Heart left ventricle (tissue), 16 donors: ENCODE measurements at regions not wholly inside any gene's neighbourhood (a gene's known extent, or its start where the extent isn't known, plus 50 kb on each side); places are given as distances from the start of the nearest gene placed in this dataset.

Experiments
- ATAC-seq, 4 donors: fragments of 200-7000 bp; cut with Tn5 transposase; one replicate each; pipeline ENCODE4 v1.9.1; 2020 to 2022; ENCODE audit warnings: moderate library complexity in 4 of 4, mild to moderate bottlenecking in 3 of 4, moderate number of reproducible peaks in 1 of 4
- DNase-seq, 5 donors: peaks; one replicate each; pipeline ENCODE4 v3.0.0-alpha.2; 2020
- H3K27ac ChIP-seq, 12 donors: fragments of 200-600 bp; sonication (generic) in 4 of 12; one replicate each; pipeline versions ENCODE4 v1.5.0 to v1.8.0; 2016 to 2022; ENCODE audit warnings: mild to moderate bottlenecking in 2 of 12
- H3K27me3 ChIP-seq, 9 donors: fragments of 200-600 bp; sonication (generic) in 2 of 9; one replicate each; pipeline versions ENCODE4 v1.5.1 to v1.8.0; 2016 to 2022; ENCODE audit warnings: mild to moderate bottlenecking in 3 of 9
- H3K36me3 ChIP-seq, 9 donors: fragments of 200-600 bp; sonication (generic) in 2 of 9; one replicate each; pipeline versions ENCODE4 v1.5.0 to v1.8.0; 2018 to 2022; ENCODE audit warnings: mild to moderate bottlenecking in 2 of 9
- H3K4me1 ChIP-seq, 12 donors: fragments of 200-600 bp; sonication (generic) in 4 of 12; one replicate each; pipeline versions ENCODE4 v1.5.0 to v1.8.0; 2016 to 2022; ENCODE audit warnings: mild to moderate bottlenecking in 3 of 12
- H3K4me3 ChIP-seq, 12 donors: fragments of 200-600 bp; sonication (generic) in 4 of 12; one replicate each; pipeline versions ENCODE4 v1.5.0 to v1.8.0; 2017 to 2022; ENCODE audit warnings: mild to moderate bottlenecking in 9 of 12, moderate library complexity in 4 of 12
- H3K9me3 ChIP-seq, 12 donors: fragments of 200-600 bp; sonication (generic) in 4 of 12; one replicate each; pipeline versions ENCODE4 v1.5.0 to v1.8.0; 2016 to 2022; ENCODE audit warnings: mild to moderate bottlenecking in 1 of 12
- CTCF ChIP-seq, 12 donors: fragments of 200-600 bp; sonication (generic) in 4 of 12; IDR thresholded peaks; one replicate each; pipeline versions ENCODE4 v1.5.0 to v1.8.0; 2018 to 2022; ENCODE audit warnings: antibody characterized with exemption in 12 of 12, mild to moderate bottlenecking in 5 of 12
- POLR2A ChIP-seq, 2 donors: fragments of 450-650 bp; IDR thresholded peaks; one replicate each; pipeline ENCODE4 v1.6.1; 2017; ENCODE audit warnings: antibody characterized with exemption in 2 of 2, mild to moderate bottlenecking in 2 of 2, moderate library complexity in 2 of 2
- WGBS, 4 donors: extraction: QIAGEN DNeasy Blood & Tissue Kit in 2 of 4; methylation state at CpG; one replicate each; pipeline versions ENCODE4 v1.1.5 to v1.1.7; 2013 to 2018; 5-methylcytosine and 5-hydroxymethylcytosine counted together
- intact Hi-C, 10 donors: fragments of 100-400 bp; cut with DNase I; formaldehyde crosslinking; loops; one replicate each; pipeline versions ENCODE4 v1.11.1 to v1.14.2; 2022
- donor health status: ischemic (EF 13 %, LVEDD 7.1; RV severe dilation, severe dysfunction).
- donor health status: healthy with polysubstance abuse.
- donor health status: DM: no; HTN: yes; CAD: no.
- donor health status: DM: no; HTN: no; CAD: no.
- donor health status: ischemic (EF 25% LVEDD 6.9; RV normal size, moderate dysfunction).
- donor health status: ischemic (EF 25% LVEDD 5.7; RV mildly dilated, moderate dysfunction).
- donor health status: healthy.
- donor health status: DM: yes; HTN: yes; CAD: no.
- donor health status: ischemic (EF 35%, LVEDD 5.7; RV mildly dilated, moderate dysfunction).
- donor health status: nonischemic (EF 11% LVEDD 7.7; RV severe dilation, severe dysfunction).
- donor health status: DM: yes; HTN: yes; CAD: no.
- donor health status: PGD.
- donor health status: ischemic (EF 29% LVEDD 5.4; RV normal size, mild dysfunction).
- donor health status: nonischemic (EF 23%, LVEDD 6.1; RV moderate dilation, normal function).

GRCh38 chr14:79949906-79950305 is 261.4 kb downstream of the DIO2 start:
- no peaks in the 10 kb centered on the region for H3K36me3 ChIP-seq
- TF ChIP-seq CTCF (IDR thresholded peaks at IDR 0.05) (no peak), POLR2A (IDR thresholded peaks at IDR 0.05) (no peak)
- intact Hi-C loops, result no loop called here
- no peaks in the 10 kb centered on the region for H3K27me3 ChIP-seq
- H3K4me3 ChIP-seq, result no peak overlapping the region
- no peak for DNase-seq
- H3K4me1 ChIP-seq, result no peaks in the 10 kb centered on the region
- H3K27ac ChIP-seq, result no peak overlapping the region
- ATAC-seq, result no peak
- peaks cover 0 to 18% (median 3%) of the 10 kb centered on the region in 12 donors for H3K9me3 ChIP-seq

GRCh38 chr14:79947440-79948054 is 263.8 kb downstream of the DIO2 start:
- Histone ChIP-seq H3K27me3 (no peaks in the 10 kb centered on the region), H3K9me3 (no peaks in the 10 kb centered on the region), H3K36me3 (no peaks in the 10 kb centered on the region), H3K27ac (no peak overlapping the region), H3K4me1 (no peaks in the 10 kb centered on the region), H3K4me3 (no peak overlapping the region)
- ATAC-seq (no peak), DNase-seq (no peak)
- intact Hi-C loops, result no loop called here
- WGBS, 4 donors, result 74 to 84% (median 79%) methylated on average over 2 of the region's 2 CpGs
- TF ChIP-seq POLR2A (IDR thresholded peaks at IDR 0.05), result no peak

GRCh38 chr14:79939235-79939634 is 272.1 kb downstream of the DIO2 start:
- H3K36me3 ChIP-seq, result no peaks in the 10 kb centered on the region
- intact Hi-C loops, result no loop called here
- no peaks in the 10 kb centered on the region for H3K27me3 ChIP-seq
- WGBS, 4 donors, result 78 to 83% (median 81%) methylated on average over 6 of the region's 6 CpGs
- ATAC-seq, result no peak
- DNase-seq, result no peak
- no peak for TF ChIP-seq POLR2A (IDR thresholded peaks at IDR 0.05)
- no peak for TF ChIP-seq CTCF (IDR thresholded peaks at IDR 0.05)
- H3K4me3 ChIP-seq, result no peak overlapping the region
- no peak overlapping the region for H3K27ac ChIP-seq
- H3K9me3 ChIP-seq, result peaks cover 0 to 4% (median 0%) of the 10 kb centered on the region in 12 donors
- no peaks in the 10 kb centered on the region for H3K4me1 ChIP-seq

- H3K4me1 ChIP-seq, result no peaks in the 10 kb centered on the region
- DNase-seq (no peak), ATAC-seq (no peak)
- H3K27ac ChIP-seq, result no peak overlapping the region
- no peaks in the 10 kb centered on the region for H3K27me3 ChIP-seq
- peaks cover 0 to 4% (median 0%) of the 10 kb centered on the region in 12 donors for H3K9me3 ChIP-seq
- H3K36me3 ChIP-seq, result no peaks in the 10 kb centered on the region
- intact Hi-C loops, result no loop called here
- no peak for TF ChIP-seq POLR2A (IDR thresholded peaks at IDR 0.05)
- no peak for TF ChIP-seq CTCF (IDR thresholded peaks at IDR 0.05)
- H3K4me3 ChIP-seq, result no peak overlapping the region
- 78 to 92% (median 81%) methylated on average over 3 of the region's 3 CpGs for WGBS, 4 donors
Observed at GRCh38 chr14:79938185-79938584, 273.1 kb downstream of the DIO2 start.

- Histone ChIP-seq H3K4me3 (no peak overlapping the region), H3K27ac (no peak overlapping the region), H3K9me3 (peaks cover 0 to 4% (median 0%) of the 10 kb centered on the region in 12 donors), H3K27me3 (no peaks in the 10 kb centered on the region), H3K36me3 (no peaks in the 10 kb centered on the region), H3K4me1 (no peaks in the 10 kb centered on the region)
- no peak for DNase-seq
- ATAC-seq, result no peak
- intact Hi-C loops, result no loop called here
- TF ChIP-seq CTCF (IDR thresholded peaks at IDR 0.05), result no peak
- TF ChIP-seq POLR2A (IDR thresholded peaks at IDR 0.05), result no peak
Observed at GRCh38 chr14:79937433-79937832, 273.9 kb downstream of the DIO2 start.
